ENCODE measurements at regions not wholly inside any gene's neighbourhood (a gene's known extent, or its start where the extent isn't known, plus 50 kb on each side); places are given as distances from the start of the nearest gene placed in this dataset.

DNA sequence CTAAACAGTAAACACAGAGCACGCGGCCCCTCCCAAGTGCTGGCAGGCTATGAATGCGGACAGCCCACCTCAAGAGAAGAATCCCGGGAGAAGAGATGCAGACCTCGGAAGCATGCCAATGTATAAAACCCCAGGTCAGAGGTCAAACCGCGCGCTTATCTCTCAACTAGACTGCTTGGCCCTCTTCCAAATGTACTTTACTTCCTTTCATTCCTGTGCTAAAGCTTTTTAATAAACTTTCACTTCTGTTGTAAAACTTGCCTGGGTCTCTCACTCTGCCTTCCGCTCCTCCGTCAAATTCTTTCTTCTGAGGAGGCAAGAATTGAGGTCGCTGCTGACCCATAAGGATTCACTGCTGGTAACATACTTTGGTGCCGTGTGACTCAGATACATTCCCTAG is 216.0 kb downstream of the S1PR1 start:
- TF ChIP-seq, protein P1, sequence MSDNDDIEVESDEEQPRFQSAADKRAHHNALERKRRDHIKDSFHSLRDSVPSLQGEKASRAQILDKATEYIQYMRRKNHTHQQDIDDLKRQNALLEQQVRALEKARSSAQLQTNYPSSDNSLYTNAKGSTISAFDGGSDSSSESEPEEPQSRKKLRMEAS (IDR thresholded peaks at IDR 0.05): no peak
- TF ChIP-seq CHD1 (IDR thresholded peaks at IDR 0.05; ENCODE audit: low read depth, low read length): no peak
- no peak for TF ChIP-seq NRF1 (IDR thresholded peaks at IDR 0.05; ENCODE audit: low read depth, low read length)
- TF ChIP-seq, protein P2, sequence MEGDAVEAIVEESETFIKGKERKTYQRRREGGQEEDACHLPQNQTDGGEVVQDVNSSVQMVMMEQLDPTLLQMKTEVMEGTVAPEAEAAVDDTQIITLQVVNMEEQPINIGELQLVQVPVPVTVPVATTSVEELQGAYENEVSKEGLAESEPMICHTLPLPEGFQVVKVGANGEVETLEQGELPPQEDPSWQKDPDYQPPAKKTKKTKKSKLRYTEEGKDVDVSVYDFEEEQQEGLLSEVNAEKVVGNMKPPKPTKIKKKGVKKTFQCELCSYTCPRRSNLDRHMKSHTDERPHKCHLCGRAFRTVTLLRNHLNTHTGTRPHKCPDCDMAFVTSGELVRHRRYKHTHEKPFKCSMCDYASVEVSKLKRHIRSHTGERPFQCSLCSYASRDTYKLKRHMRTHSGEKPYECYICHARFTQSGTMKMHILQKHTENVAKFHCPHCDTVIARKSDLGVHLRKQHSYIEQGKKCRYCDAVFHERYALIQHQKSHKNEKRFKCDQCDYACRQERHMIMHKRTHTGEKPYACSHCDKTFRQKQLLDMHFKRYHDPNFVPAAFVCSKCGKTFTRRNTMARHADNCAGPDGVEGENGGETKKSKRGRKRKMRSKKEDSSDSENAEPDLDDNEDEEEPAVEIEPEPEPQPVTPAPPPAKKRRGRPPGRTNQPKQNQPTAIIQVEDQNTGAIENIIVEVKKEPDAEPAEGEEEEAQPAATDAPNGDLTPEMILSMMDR (IDR thresholded peaks at IDR 0.05; ENCODE audit: control extremely low read depth in 1 of 3, insufficient read depth in 1 of 3, low read depth in 1 of 3, low read length in 3 of 3): no peak
- no peak for TF ChIP-seq CHD2 (IDR thresholded peaks at IDR 0.05; ENCODE audit: low read length)
- TF ChIP-seq RFX5 (IDR thresholded peaks at IDR 0.05; ENCODE audit: borderline replicate concordance, low read depth, low read length): no peak
